Colonic mucosa (tissue), 4 donors: ENCODE measurements at regions not wholly inside any gene's neighbourhood (a gene's known extent, or its start where the extent isn't known, plus 50 kb on each side); places are given as distances from the start of the nearest gene placed in this dataset.

Source experiments
- DNase-seq: peaks from one replicate; pipeline ENCODE4 v3.0.0-alpha.2; 2020
- H3K27ac ChIP-seq: fragments of 200-600 bp; one replicate; pipeline ENCODE4 v1.8.0; 2021
- H3K27me3 ChIP-seq: fragments of 200-600 bp; one replicate; pipeline ENCODE4 v1.8.0; 2021
- H3K36me3 ChIP-seq: fragments of 200-600 bp; one replicate; pipeline ENCODE4 v1.8.0; 2021
- H3K4me1 ChIP-seq: fragments of 200-600 bp; one replicate; pipeline ENCODE4 v1.8.0; 2021; ENCODE audit warnings: mild to moderate bottlenecking
- H3K4me3 ChIP-seq: fragments of 200-600 bp; one replicate; pipeline ENCODE4 v1.8.0; 2021
- H3K9ac ChIP-seq, 2 donors: one replicate each; pipeline ENCODE4 v1.7.0; 2013; ENCODE audit warnings: control low read depth in 2 of 2, low read depth in 2 of 2, low read length in 2 of 2
- H3K9me3 ChIP-seq: fragments of 200-600 bp; one replicate; pipeline ENCODE4 v1.8.0; 2021
- intact Hi-C: fragments of 100-400 bp; cut with DNase I; formaldehyde crosslinking; loops from one replicate; pipeline ENCODE4 v1.14.1; 2022
- TF ChIP-seq, protein P1 (sequence below): fragments of 200-600 bp; IDR thresholded peaks from one replicate; pipeline ENCODE4 v1.8.0; 2022; ENCODE audit warnings: antibody characterized with exemption, mild to moderate bottlenecking
- donor health status: healthy.
- donor health status: DM: no; HTN: no; CAD: no.
- donor health status: DM: no; HTN: no; CAD: no.

DNA sequence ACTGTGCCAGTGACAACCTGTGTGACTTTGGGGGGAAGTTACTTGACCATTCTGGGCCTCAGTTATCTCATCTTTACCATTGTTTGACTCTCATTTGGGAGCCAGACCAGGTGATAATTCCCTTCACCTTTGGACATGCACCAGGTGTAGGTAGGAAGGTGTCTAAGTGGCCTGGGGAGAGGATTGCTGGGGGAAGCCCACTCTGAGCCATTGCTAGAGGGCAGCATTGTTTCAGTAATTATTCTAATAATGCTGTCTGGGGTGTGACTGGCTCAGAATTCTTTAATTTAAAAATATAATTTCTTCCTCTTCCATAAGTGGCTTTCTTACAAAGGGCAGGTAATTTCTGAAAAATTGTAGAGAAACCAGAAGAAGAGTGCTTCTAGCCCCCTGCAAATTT, 104.3 kb downstream of the RTL9 start:
- Histone ChIP-seq H3K36me3 (no peaks in the 10 kb centered on the region), H3K9ac (no peak overlapping the region), H3K27ac (no peak overlapping the region), H3K27me3 (peaks cover 2% of the 10 kb centered on the region), H3K4me1 (no peaks in the 10 kb centered on the region), H3K9me3 (no peaks in the 10 kb centered on the region), H3K4me3 (no peak overlapping the region)
- TF ChIP-seq, protein P1, sequence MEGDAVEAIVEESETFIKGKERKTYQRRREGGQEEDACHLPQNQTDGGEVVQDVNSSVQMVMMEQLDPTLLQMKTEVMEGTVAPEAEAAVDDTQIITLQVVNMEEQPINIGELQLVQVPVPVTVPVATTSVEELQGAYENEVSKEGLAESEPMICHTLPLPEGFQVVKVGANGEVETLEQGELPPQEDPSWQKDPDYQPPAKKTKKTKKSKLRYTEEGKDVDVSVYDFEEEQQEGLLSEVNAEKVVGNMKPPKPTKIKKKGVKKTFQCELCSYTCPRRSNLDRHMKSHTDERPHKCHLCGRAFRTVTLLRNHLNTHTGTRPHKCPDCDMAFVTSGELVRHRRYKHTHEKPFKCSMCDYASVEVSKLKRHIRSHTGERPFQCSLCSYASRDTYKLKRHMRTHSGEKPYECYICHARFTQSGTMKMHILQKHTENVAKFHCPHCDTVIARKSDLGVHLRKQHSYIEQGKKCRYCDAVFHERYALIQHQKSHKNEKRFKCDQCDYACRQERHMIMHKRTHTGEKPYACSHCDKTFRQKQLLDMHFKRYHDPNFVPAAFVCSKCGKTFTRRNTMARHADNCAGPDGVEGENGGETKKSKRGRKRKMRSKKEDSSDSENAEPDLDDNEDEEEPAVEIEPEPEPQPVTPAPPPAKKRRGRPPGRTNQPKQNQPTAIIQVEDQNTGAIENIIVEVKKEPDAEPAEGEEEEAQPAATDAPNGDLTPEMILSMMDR = no peak
- intact Hi-C loops = no loop called here
- DNase-seq = no peak

DNA sequence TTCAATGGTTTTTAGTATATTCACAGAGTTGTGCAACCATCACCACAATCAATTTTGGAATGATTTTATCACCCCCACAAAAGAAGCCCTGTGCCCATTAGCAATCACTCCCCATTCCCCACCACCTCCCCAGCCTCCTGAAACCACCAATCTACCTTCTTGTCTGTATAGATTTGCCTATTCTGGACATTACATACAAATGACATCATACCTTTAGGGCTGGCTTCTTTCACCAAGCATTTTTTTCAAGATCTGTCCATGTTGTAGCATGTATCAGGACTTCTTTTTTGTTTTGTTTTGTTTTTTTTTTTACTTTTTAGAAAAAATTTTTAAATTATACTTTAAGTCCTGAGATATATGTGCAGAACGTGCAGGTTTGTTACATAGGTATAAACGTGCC, 108.1 kb downstream of the RTL9 start:
- Histone ChIP-seq H3K9ac (no peak overlapping the region), H3K4me3 (no peak overlapping the region), H3K4me1 (no peaks in the 10 kb centered on the region), H3K36me3 (no peaks in the 10 kb centered on the region), H3K9me3 (no peaks in the 10 kb centered on the region), H3K27me3 (no peaks in the 10 kb centered on the region), H3K27ac (no peak overlapping the region)
- intact Hi-C loops = no loop called here
- DNase-seq = no peak
- TF ChIP-seq, protein P1 = no peak

DNA sequence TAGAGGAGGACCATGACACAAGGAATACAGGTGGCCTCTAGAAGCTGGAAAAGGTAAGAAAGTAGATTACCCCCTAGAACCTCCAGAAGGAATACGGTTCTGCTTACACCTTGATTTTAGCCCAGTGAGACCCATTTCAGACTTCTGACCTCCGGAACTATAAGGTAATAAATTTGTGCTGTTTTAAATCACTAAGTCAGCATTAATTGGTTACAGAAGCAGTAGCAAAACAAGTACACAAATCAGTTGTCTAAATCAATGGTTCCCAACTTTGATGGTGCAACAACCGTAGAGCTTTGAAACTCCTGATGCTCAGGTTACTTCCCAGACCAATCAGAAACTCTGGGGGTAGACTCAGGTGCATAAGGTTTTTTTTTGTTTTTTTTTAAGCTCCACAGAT, 113.6 kb downstream of the RTL9 start:
- Histone ChIP-seq H3K4me3 (no peak overlapping the region), H3K4me1 (no peaks in the 10 kb centered on the region), H3K9ac (no peak overlapping the region), H3K36me3 (no peaks in the 10 kb centered on the region), H3K9me3 (no peaks in the 10 kb centered on the region), H3K27ac (no peak overlapping the region), H3K27me3 (no peaks in the 10 kb centered on the region)
- DNase-seq = no peak
- TF ChIP-seq, protein P1 = no peak
- intact Hi-C loops = no loop called here

DNA sequence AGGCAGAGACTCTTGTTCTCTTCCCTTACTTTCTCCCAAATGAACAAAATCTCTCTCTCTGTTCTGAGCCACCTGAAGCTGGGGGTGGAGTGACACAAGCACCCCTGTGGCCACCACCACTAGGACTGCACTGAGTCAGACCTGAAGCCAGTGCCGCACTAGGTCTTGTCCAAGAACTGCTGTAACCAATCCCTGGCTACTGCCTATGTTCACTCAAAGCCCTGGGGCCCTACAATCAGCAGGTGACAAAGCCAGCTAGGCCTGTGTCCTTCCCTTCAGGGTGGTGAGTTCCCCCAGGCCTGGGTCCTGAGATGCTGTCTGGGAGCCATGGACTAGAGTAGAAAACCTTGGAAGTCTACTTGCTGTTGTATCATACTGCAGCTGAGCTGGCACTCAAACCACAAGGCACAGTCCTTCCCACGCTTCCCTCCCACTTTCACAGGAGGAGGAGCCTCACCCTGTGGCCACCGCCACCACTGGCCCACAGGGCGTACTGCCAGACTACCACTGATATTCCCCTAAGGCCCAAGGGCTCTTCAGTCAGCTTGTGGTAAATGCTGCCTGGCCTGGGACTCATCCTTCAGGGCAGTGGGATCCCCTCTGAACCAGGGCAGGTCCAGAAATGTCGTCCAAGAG, 119.1 kb downstream of the RTL9 start:
- H3K27ac ChIP-seq = no peak overlapping the region
- no peaks in the 10 kb centered on the region for H3K4me1 ChIP-seq
- no peaks in the 10 kb centered on the region for H3K27me3 ChIP-seq
- intact Hi-C loops = no loop called here
- no peak for DNase-seq
- TF ChIP-seq, protein P1 = no peak
- no peak overlapping the region for H3K9ac ChIP-seq
- no peaks in the 10 kb centered on the region for H3K9me3 ChIP-seq
- H3K36me3 ChIP-seq = no peaks in the 10 kb centered on the region
- no peak overlapping the region for H3K4me3 ChIP-seq

DNA sequence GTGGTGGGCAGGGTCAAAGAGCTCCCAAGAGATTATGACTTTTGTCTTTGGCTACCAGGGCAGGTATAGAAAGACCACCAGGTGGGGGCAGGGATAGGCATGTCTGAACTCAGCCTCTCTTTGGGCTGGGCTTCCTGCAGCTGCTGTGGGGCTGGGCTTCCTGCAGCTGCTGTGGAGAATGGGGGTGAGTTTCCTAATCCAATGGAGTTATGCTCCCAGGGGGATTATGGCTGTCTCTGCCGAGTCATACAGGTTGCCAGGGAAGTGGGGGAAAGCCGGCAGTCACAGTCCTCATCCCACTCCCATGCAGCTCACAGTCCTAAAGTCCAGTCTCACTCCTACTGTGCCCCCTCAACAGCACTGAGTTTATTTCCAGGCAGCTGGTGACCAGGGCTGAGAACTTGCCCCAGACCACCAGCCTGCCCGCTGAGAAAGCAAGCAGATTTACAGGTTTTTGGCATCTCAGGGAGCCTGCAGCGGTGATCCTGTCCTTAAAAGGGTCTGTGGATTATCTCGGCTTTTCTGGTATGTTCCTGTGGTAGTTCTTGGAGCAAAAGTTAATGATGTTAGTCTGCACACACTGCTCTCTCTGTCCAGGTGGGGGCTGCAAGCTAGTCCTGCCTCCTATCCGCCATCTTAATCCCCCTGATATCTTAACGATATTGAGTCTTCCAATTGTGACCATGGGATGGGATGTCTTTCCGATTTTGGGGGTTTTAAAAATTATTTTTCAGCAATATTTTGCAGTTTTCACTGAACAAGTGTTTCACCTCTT, 133.4 kb downstream of the RTL9 start:
- no peaks in the 10 kb centered on the region for H3K36me3 ChIP-seq
- H3K4me3 ChIP-seq = no peak overlapping the region
- DNase-seq = no peak
- no peaks in the 10 kb centered on the region for H3K27me3 ChIP-seq
- H3K27ac ChIP-seq = no peak overlapping the region
- H3K9me3 ChIP-seq = no peaks in the 10 kb centered on the region
- H3K9ac ChIP-seq = no peak overlapping the region
- intact Hi-C loops = no loop called here
- TF ChIP-seq, protein P1 = no peak
- H3K4me1 ChIP-seq = no peaks in the 10 kb centered on the region
